Neuronal stem cell (in vitro differentiated cells): ENCODE measurements at regions not wholly inside any gene's neighbourhood (a gene's known extent, or its start where the extent isn't known, plus 50 kb on each side); places are given as distances from the start of the nearest gene placed in this dataset.
"Not testable (repeated sequence)": the region's sequence is repeated elsewhere in the genome, so short reads cannot be mapped to it uniquely, and the experiment has no call there.

ENCODE experiments used
- DNase-seq: peaks from one replicate; pipeline ENCODE4 v3.0.0-alpha.2; 2013; ENCODE audit warnings: low spot score
- H2AFZ ChIP-seq: one replicate; pipeline ENCODE4 v1.6.1; 2013; ENCODE audit warnings: mild to moderate bottlenecking, low read length, inconsistent platforms
- H2AK5ac ChIP-seq: 2 replicates; pipeline ENCODE4 v1.6.1; 2013; ENCODE audit warnings: low read depth, mild to moderate bottlenecking, inconsistent platforms, low read length, moderate library complexity, mixed read lengths
- H2BK120ac ChIP-seq: 2 replicates; pipeline ENCODE4 v1.6.1; 2013; ENCODE audit warnings: low read depth, mild to moderate bottlenecking, inconsistent platforms, low read length, moderate library complexity, mixed read lengths
- H2BK12ac ChIP-seq: one replicate; pipeline ENCODE4 v1.6.1; 2013; ENCODE audit warnings: low read length, inconsistent platforms
- H2BK15ac ChIP-seq: 2 replicates; pipeline ENCODE4 v1.6.1; 2013; ENCODE audit warnings: mild to moderate bottlenecking, low read length, inconsistent platforms, mixed read lengths
- H2BK5ac ChIP-seq: one replicate; pipeline ENCODE4 v1.6.1; 2013; ENCODE audit warnings: inconsistent platforms, mild to moderate bottlenecking, low read length, moderate library complexity
- H3K14ac ChIP-seq: one replicate; pipeline ENCODE4 v1.6.1; 2013; ENCODE audit warnings: low read length, inconsistent platforms
- H3K18ac ChIP-seq: 2 replicates; pipeline ENCODE4 v1.6.1; 2013; ENCODE audit warnings: low read length, inconsistent platforms
- H3K23ac ChIP-seq: 2 replicates; pipeline ENCODE4 v1.6.1; 2013; ENCODE audit warnings: low read depth, mild to moderate bottlenecking, mixed read lengths, low read length, inconsistent platforms; ENCODE audit not compliant: poor library complexity
- H3K27ac ChIP-seq: replicated peaks from 3 replicates; pipeline ENCODE4 v1.5.1; 2013; ENCODE audit warnings: low read length, inconsistent platforms
- H3K27me3 ChIP-seq, 3 experiments: 2 replicates each; pipeline ENCODE4 v1.6.1; 2013; ENCODE audit warnings: low read length in 3 of 3, mild to moderate bottlenecking in 2 of 3, inconsistent platforms in 1 of 3, low read depth in 1 of 3, mixed read lengths in 1 of 3, moderate library complexity in 1 of 3; ENCODE audit not compliant: control insufficient read depth in 3 of 3, insufficient read depth in 3 of 3
- H3K36me3 ChIP-seq, 2 donors: replicated peaks in 1 of 2; 2 replicates each; pipeline ENCODE4 v1.6.1; 2013; ENCODE audit warnings: low read length in 2 of 2; ENCODE audit not compliant: control insufficient read depth in 2 of 2, insufficient read depth in 2 of 2
- H3K4ac ChIP-seq: 2 replicates; pipeline ENCODE4 v1.6.1; 2013; ENCODE audit warnings: inconsistent platforms, mild to moderate bottlenecking, low read length, moderate library complexity
- H3K4me1 ChIP-seq, 2 donors: 1 replicate in 1 of 2; 2 replicates in 1 of 2; pipeline ENCODE4 v1.6.1; 2013; ENCODE audit warnings: low read length in 2 of 2, low read depth in 1 of 2; ENCODE audit not compliant: control insufficient read depth in 2 of 2, insufficient read depth in 1 of 2
- H3K4me2 ChIP-seq: one replicate; pipeline ENCODE4 v1.6.1; 2013; ENCODE audit warnings: mild to moderate bottlenecking, low read length, inconsistent platforms; ENCODE audit not compliant: insufficient read depth, poor library complexity, severe bottlenecking
- H3K4me3 ChIP-seq, 2 donors: 2 replicates each; pipeline ENCODE4 v1.5.1; 2013; ENCODE audit warnings: low read length in 2 of 2, mild to moderate bottlenecking in 2 of 2, inconsistent platforms in 1 of 2, moderate library complexity in 1 of 2
- H3K79me1 ChIP-seq: one replicate; pipeline ENCODE4 v1.6.1; 2013; ENCODE audit warnings: low read depth, mild to moderate bottlenecking, inconsistent platforms, low read length, moderate library complexity
- H3K9ac ChIP-seq: one replicate; pipeline ENCODE4 v1.6.1; 2013; ENCODE audit warnings: mild to moderate bottlenecking, low read depth, low read length, inconsistent platforms; ENCODE audit not compliant: poor library complexity
- H3K9me3 ChIP-seq, 2 donors: replicated peaks in 1 of 2; 2 replicates each; pipeline versions ENCODE3 to v1.6.1; 2013; ENCODE audit warnings: low read length in 2 of 2, mild to moderate bottlenecking in 2 of 2, inconsistent platforms in 1 of 2, low read depth in 1 of 2, mixed read lengths in 1 of 2, moderate library complexity in 1 of 2; ENCODE audit not compliant: control insufficient read depth in 2 of 2, insufficient read depth in 1 of 2
- H4K8ac ChIP-seq: one replicate; pipeline ENCODE4 v1.6.1; 2013; ENCODE audit warnings: low read depth, mild to moderate bottlenecking, inconsistent platforms, low read length, moderate library complexity
- H4K91ac ChIP-seq: one replicate; pipeline ENCODE4 v1.6.1; 2013; ENCODE audit warnings: low read length, low read depth, mild to moderate bottlenecking, inconsistent platforms; ENCODE audit not compliant: poor library complexity
- WGBS, 2 donors: extraction: QIAGEN DNeasy Blood & Tissue Kit; methylation state at CpG; one replicate each; pipeline ENCODE4 v1.1.7; 2013; ENCODE audit warnings: missing lambda C conversion rate in 2 of 2, mixed read lengths in 1 of 2; ENCODE audit not compliant: insufficient read length in 2 of 2, insufficient replicate concordance in 1 of 2; ENCODE audit errors: extremely low coverage in 2 of 2; 5-methylcytosine and 5-hydroxymethylcytosine counted together

DNA sequence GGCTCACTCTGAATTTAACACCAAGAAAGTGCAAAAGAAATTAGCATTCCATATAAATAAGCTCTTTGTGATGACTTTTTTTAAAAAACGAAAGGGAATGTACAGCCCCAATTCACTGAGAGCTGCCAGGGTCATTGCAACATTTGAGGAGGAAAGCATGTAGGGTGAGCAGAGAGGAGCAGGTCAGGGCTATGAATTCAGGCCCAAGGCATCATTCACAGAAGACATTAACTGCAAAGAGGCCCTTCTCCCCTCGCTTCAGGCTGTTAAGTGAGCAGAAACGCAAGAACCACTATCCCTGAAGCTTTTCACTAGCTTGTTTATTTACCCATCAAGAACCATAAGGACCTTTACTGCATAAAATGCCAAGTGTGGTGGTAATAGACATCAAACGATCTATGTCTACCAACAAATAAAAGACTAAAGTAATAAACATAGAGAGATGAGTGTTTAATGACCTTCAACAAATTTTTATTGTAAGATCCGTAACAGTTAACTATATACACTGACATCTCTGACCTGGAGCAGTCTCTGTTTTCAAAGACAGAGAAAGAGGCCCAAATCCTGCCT lies 333.1 kb upstream of the HNRNPA3 start:
- Histone ChIP-seq H2BK5ac (no peak overlapping the region), H3K14ac (no peak overlapping the region), H4K91ac (no peak overlapping the region), H3K27ac (no peak overlapping the region), H3K9me3 (no peaks in the 10 kb centered on the region), H3K23ac (no peak overlapping the region), H3K27me3 (no peaks in the 10 kb centered on the region), H3K4ac (no peak overlapping the region), H3K4me1 (no peaks in the 10 kb centered on the region), H3K4me3 (no peak overlapping the region), H2BK15ac (no peak overlapping the region), H4K8ac (no peak overlapping the region), H3K4me2 (no peak overlapping the region), H2BK12ac (no peak overlapping the region), H3K36me3 (no peaks in the 10 kb centered on the region), H2AK5ac (no peak overlapping the region), H3K18ac (no peak overlapping the region), H3K79me1 (no peaks in the 10 kb centered on the region), H2AFZ (no peak overlapping the region), H2BK120ac (no peak overlapping the region), H3K9ac (no peak overlapping the region)
- no peak for DNase-seq
- no CpG with 5 or more reads among the region's 5 CpGs for WGBS, 2 donors

DNA sequence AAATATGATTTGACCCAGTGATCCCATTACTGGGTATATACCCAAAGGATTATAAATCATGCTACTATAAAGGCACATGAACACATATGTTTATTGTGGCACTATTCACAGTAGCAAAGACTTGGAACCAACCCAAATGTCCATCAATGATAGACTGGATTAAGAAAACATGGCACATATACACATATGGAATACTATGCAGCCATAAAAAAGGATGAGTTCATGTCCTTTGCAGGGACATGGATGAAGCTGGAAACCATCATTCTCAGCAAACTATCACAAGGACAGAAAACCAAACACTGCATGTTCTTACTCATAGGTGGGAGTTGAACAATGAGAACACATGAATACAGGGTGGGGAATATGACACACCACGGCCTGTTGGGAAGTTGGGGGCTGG lies 330.5 kb upstream of the HNRNPA3 start:
- H3K9ac ChIP-seq, H2BK120ac ChIP-seq, H3K27ac ChIP-seq, H4K8ac ChIP-seq, H3K4ac ChIP-seq, H3K4me3 ChIP-seq, H3K79me1 ChIP-seq, H2AFZ ChIP-seq, H3K27me3 ChIP-seq, H3K14ac ChIP-seq, H3K4me2 ChIP-seq, H2AK5ac ChIP-seq, H3K23ac ChIP-seq, H3K4me1 ChIP-seq, H3K9me3 ChIP-seq, H4K91ac ChIP-seq, H3K36me3 ChIP-seq, H3K18ac ChIP-seq, H2BK5ac ChIP-seq, DNase-seq, H2BK12ac ChIP-seq, H2BK15ac ChIP-seq: not testable (repeated sequence)
- no CpG with 5 or more reads among the region's 1 CpG for WGBS, 2 donors

DNA sequence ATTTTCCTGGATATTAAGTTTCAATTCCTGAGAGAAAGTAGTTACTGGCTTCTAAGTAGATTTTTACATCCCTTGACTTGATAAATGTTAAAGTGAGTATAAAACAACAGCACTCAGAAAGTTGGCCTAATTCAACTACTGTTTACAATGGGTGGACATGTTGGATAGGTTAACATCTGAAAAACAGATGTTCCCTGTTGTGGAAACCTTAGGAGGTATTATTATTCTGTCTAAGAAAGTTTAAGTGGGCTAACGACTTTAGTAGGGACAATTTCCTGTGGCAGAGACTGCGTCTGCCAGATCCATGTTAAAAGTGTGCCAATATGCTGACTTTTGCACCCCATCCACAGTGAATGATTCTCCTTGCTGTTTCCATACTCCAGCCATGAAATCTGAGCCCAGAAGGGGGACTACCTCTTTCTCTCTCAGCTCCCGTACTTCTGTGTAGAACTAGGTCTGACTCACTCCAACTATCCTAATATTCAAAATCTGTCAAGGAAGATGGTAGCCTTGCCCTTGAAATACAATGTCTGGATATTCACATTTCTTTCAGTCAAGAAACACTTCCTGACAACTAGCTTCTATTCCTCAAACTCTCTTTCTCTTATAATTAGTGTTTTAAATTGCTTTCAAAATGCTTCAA lies 327.5 kb upstream of the HNRNPA3 start:
- no peak overlapping the region for H3K27ac ChIP-seq
- DNase-seq = no peak

GRCh38 chr2:176885661-176886060 lies 326.9 kb upstream of the HNRNPA3 start:
- H2BK12ac ChIP-seq = no peak overlapping the region
- H3K36me3 ChIP-seq = no peaks in the 10 kb centered on the region
- no peak overlapping the region for H3K4me3 ChIP-seq
- no peak overlapping the region for H2BK120ac ChIP-seq
- no peak overlapping the region for H2BK5ac ChIP-seq
- no peak overlapping the region for H4K8ac ChIP-seq
- no peak overlapping the region for H3K18ac ChIP-seq
- no peak for DNase-seq
- no peak overlapping the region for H2AK5ac ChIP-seq
- no peaks in the 10 kb centered on the region for H3K9me3 ChIP-seq
- no peaks in the 10 kb centered on the region for H3K27me3 ChIP-seq
- no peak overlapping the region for H4K91ac ChIP-seq
- no peak overlapping the region for H3K14ac ChIP-seq
- H2AFZ ChIP-seq = no peak overlapping the region
- H3K23ac ChIP-seq = no peak overlapping the region
- no peak overlapping the region for H3K9ac ChIP-seq
- H2BK15ac ChIP-seq = no peak overlapping the region
- no peak overlapping the region for H3K27ac ChIP-seq
- H3K4me2 ChIP-seq = no peak overlapping the region
- no CpG with 5 or more reads among the region's 2 CpGs for WGBS, 2 donors
- H3K4me1 ChIP-seq = no peaks in the 10 kb centered on the region
- no peaks in the 10 kb centered on the region for H3K79me1 ChIP-seq
- no peak overlapping the region for H3K4ac ChIP-seq

More for the DNA sequence above, 327.5 kb upstream of the HNRNPA3 start:
- Histone ChIP-seq H3K14ac (no peak overlapping the region), H4K91ac (no peak overlapping the region), H3K4me3 (no peak overlapping the region), H2BK12ac (no peak overlapping the region), H3K23ac (no peak overlapping the region), H3K18ac (no peak overlapping the region), H3K36me3 (no peaks in the 10 kb centered on the region), H3K4me1 (no peaks in the 10 kb centered on the region), H2BK15ac (no peak overlapping the region), H3K4me2 (no peak overlapping the region), H3K27me3 (no peaks in the 10 kb centered on the region), H2AK5ac (no peak overlapping the region), H4K8ac (no peak overlapping the region), H2BK120ac (no peak overlapping the region), H2BK5ac (no peak overlapping the region), H3K9me3 (no peaks in the 10 kb centered on the region), H3K4ac (no peak overlapping the region), H3K79me1 (no peaks in the 10 kb centered on the region), H3K9ac (no peak overlapping the region), H2AFZ (no peak overlapping the region)
- WGBS, 2 donors = no CpG with 5 or more reads among the region's 3 CpGs
